ENCODE measurements at regions not wholly inside any gene's neighbourhood (a gene's known extent, or its start where the extent isn't known, plus 50 kb on each side); places are given as distances from the start of the nearest gene placed in this dataset.

DNA sequence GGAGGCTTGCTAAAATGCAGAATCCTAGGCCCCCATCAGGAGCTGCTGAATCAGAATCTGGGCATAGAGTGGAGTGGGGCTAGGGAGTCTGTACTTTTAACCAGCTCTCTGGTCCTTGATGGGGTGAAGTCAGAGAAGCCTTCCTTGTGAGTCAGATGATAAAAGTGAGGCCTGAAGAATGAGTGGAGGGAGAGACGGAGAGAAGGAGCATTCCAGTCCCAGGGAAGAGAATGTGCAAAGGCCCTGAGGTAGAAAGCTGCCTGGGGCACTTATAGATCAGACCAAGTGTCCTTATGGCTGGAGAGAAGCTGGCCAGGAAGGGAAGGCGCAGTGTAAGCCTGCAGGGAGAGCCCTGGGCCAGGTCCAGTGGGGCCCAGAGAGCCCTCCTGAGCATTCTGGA is 235.1 kb upstream of the NLRP1 start:
- WGBS, 2 donors, result 66 to 87% methylated on average over 2 of the region's 2 CpGs
- no peak for ATAC-seq (ENCODE audit: insufficient read depth, low FRiP score)

DNA sequence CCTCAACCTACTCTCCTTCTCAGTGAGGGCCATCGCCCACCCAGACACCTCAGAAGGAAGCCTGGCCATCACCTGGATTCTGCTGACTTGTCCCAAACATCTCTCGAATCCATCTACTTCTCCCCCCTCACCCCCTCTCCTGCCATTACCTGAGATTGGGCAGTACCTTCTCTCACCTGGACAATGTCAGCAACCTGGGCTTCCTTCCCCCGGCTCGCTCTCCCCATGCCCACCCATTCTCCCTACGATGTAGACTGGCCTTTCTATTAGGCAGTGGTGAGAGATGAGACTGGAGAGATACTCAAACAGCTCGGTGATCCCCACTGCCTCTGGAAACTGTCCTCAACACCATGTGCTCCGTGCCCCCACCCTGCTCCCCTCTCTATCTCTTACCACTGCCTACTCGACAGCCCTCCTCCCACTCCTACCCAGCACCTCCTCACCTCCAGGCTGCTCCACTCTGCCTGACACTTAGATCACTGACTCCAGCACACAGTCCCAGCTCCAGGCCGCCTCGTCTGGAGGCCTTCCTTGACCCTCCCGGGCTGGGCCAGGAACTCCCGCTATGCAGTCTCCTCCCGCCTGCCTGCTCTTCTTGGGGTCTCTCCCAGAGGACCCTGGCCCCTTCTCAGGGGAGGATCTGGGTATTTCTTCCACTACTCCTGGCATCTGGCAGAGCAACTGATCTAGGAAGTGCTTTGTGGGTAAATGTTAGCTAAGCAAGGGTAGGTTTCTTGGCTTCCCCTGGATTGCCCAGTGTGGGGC is 235.8 kb upstream of the NLRP1 start:
- TF ChIP-seq, protein P1, sequence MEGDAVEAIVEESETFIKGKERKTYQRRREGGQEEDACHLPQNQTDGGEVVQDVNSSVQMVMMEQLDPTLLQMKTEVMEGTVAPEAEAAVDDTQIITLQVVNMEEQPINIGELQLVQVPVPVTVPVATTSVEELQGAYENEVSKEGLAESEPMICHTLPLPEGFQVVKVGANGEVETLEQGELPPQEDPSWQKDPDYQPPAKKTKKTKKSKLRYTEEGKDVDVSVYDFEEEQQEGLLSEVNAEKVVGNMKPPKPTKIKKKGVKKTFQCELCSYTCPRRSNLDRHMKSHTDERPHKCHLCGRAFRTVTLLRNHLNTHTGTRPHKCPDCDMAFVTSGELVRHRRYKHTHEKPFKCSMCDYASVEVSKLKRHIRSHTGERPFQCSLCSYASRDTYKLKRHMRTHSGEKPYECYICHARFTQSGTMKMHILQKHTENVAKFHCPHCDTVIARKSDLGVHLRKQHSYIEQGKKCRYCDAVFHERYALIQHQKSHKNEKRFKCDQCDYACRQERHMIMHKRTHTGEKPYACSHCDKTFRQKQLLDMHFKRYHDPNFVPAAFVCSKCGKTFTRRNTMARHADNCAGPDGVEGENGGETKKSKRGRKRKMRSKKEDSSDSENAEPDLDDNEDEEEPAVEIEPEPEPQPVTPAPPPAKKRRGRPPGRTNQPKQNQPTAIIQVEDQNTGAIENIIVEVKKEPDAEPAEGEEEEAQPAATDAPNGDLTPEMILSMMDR (IDR thresholded peaks at IDR 0.05; ENCODE audit: control extremely low read depth, extremely low read depth), result no peak
- H3K4me3 ChIP-seq, result no peak overlapping the region
- H3K27ac ChIP-seq (ENCODE audit: low read depth in 1 of 2, low read length in 1 of 2), result no peak overlapping the region
- no peak overlapping the region for H3K9ac ChIP-seq (ENCODE audit: insufficient read depth in 1 of 2, low read length in 2 of 2)
- H3K4me1 ChIP-seq (ENCODE audit: control insufficient read depth in 5 of 5, insufficient read depth in 5 of 5, low read length in 5 of 5), result peaks cover 0 to 2% (median 0%) of the 10 kb centered on the region in 5 donors
- no peaks in the 10 kb centered on the region for H3K9me3 ChIP-seq (ENCODE audit: control insufficient read depth in 4 of 4, insufficient read depth in 3 of 4, low read length in 3 of 4)
- H3K27me3 ChIP-seq (ENCODE audit: control insufficient read depth in 3 of 3, insufficient read depth in 3 of 3, low read length in 2 of 3), result peaks cover 0 to 4% (median 2%) of the 10 kb centered on the region in 3 donors
- 84 to 85% methylated on average over 13 of the region's 13 CpGs for whole genome bisulfite sequencing, 2 donors
- ATAC-seq (ENCODE audit: insufficient read depth, low FRiP score) (no peak), DNase-seq (no peak)
- no peaks in the 10 kb centered on the region for H3K36me3 ChIP-seq (ENCODE audit: control insufficient read depth in 4 of 4, insufficient read depth in 4 of 4, low read length in 4 of 4)

More for the DNA sequence above, 235.1 kb upstream of the NLRP1 start:
- DNase-seq, result no peak
- Histone ChIP-seq H3K27ac (ENCODE audit: low read depth in 1 of 2, low read length in 1 of 2) (no peak overlapping the region), H3K4me3 (no peak overlapping the region), H3K27me3 (ENCODE audit: control insufficient read depth in 3 of 3, insufficient read depth in 3 of 3, low read length in 2 of 3) (peaks cover 0 to 4% (median 2%) of the 10 kb centered on the region in 3 donors), H3K4me1 (ENCODE audit: control insufficient read depth in 5 of 5, insufficient read depth in 5 of 5, low read length in 5 of 5) (peaks cover 0 to 2% (median 0%) of the 10 kb centered on the region in 5 donors), H3K9ac (ENCODE audit: insufficient read depth in 1 of 2, low read length in 2 of 2) (no peak overlapping the region), H3K9me3 (ENCODE audit: control insufficient read depth in 4 of 4, insufficient read depth in 3 of 4, low read length in 3 of 4) (no peaks in the 10 kb centered on the region), H3K36me3 (ENCODE audit: control insufficient read depth in 4 of 4, insufficient read depth in 4 of 4, low read length in 4 of 4) (no peaks in the 10 kb centered on the region)
- TF ChIP-seq, protein P1 (IDR thresholded peaks at IDR 0.05; ENCODE audit: control extremely low read depth, extremely low read depth), result no peak

DNA sequence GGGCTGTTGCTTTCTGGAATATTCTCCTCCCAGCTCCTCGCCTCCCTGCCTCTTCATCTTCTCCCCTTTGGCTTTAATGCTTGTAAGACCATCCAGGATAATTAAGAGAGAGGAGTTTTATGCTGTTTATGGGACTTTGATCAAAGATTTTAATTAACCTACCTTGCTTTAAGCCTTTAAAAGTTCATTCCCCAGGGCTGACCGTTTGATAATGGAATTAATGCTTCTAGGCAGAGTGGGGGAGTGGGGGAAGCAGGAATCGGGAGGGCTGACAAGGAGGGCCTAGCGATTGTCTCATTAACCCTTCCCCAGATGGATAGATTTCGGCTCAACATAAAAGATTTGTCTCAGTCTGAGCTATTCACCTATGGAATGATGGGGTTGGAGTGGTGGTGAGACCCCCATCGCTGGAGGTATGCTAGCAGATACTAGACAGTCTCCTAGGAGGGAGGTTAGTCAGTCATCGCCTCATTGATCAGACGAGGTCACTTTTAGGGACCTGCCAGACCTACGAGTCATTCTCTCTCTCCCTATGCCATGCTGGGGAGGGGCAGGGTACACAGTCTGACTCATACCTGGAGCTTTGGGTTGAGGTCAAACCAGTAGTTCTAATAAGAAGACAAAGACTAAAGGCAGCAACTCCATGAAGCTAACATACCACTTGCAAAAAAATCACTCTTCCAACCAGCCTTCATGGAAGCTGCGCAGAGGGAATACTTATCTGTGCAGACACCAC is 236.6 kb upstream of the NLRP1 start:
- WGBS, 2 donors, result 72 to 81% methylated on average over 10 of the region's 10 CpGs
- H3K27me3 ChIP-seq (ENCODE audit: control insufficient read depth in 3 of 3, insufficient read depth in 3 of 3, low read length in 2 of 3), result peaks cover 0 to 2% (median 0%) of the 10 kb centered on the region in 3 donors
- DNase-seq, result no peak
- peak overlapping the region; percentile 3 for H3K4me3 ChIP-seq
- no peak overlapping the region for H3K27ac ChIP-seq (ENCODE audit: low read depth in 1 of 2, low read length in 1 of 2)
- TF ChIP-seq, protein P1 (IDR thresholded peaks at IDR 0.05; ENCODE audit: control extremely low read depth, extremely low read depth), result no peak
- ATAC-seq (ENCODE audit: insufficient read depth, low FRiP score), result no peak
- no peaks in the 10 kb centered on the region for H3K9me3 ChIP-seq (ENCODE audit: control insufficient read depth in 4 of 4, insufficient read depth in 3 of 4, low read length in 3 of 4)
- H3K4me1 ChIP-seq (ENCODE audit: control insufficient read depth in 5 of 5, insufficient read depth in 5 of 5, low read length in 5 of 5), result peaks cover 0 to 2% (median 0%) of the 10 kb centered on the region in 5 donors
- H3K9ac ChIP-seq (ENCODE audit: insufficient read depth in 1 of 2, low read length in 2 of 2), result no peak overlapping the region
- no peaks in the 10 kb centered on the region for H3K36me3 ChIP-seq (ENCODE audit: control insufficient read depth in 4 of 4, insufficient read depth in 4 of 4, low read length in 4 of 4)

All from lung (tissue), 11 donors.